Body of pancreas (tissue), 4 donors: ENCODE measurements at regions not wholly inside any gene's neighbourhood (a gene's known extent, or its start where the extent isn't known, plus 50 kb on each side); places are given as distances from the start of the nearest gene placed in this dataset.

Experiments
- ATAC-seq: fragments of 150-250 bp; one replicate; pipeline ENCODE4 v1.9.1; 2016
- DNase-seq, 4 donors: peaks; one replicate each; pipeline ENCODE4 v3.0.0-alpha.2; 2019
- H3K27ac ChIP-seq, 4 donors: fragments of 200-600 bp; sonication (generic); 1 replicate in 3 of 4; 2 replicates in 1 of 4; pipeline versions ENCODE4 v1.5.1 to v1.6.1; 2016 to 2019; ENCODE audit warnings: mild to moderate bottlenecking in 1 of 4, mixed read lengths in 1 of 4, moderate library complexity in 1 of 4
- H3K27me3 ChIP-seq, 2 donors: fragments of 200-600 bp; sonication (generic); one replicate each; pipeline ENCODE4 v1.6.0; 2016; ENCODE audit warnings: mild to moderate bottlenecking in 1 of 2
- H3K36me3 ChIP-seq, 2 donors: fragments of 200-600 bp; sonication (generic); replicated peaks in 1 of 2; 2 replicates each; pipeline ENCODE4 v1.5.1; 2016; ENCODE audit warnings: low read depth in 2 of 2; ENCODE audit not compliant: insufficient read depth in 1 of 2
- H3K4me1 ChIP-seq: fragments of 200-600 bp; sonication (generic); one replicate; pipeline ENCODE4 v1.6.0; 2016
- H3K4me3 ChIP-seq, 2 donors: fragments of 200-600 bp; sonication (generic); 1 replicate in 1 of 2; 2 replicates in 1 of 2; pipeline ENCODE4 v1.5.1; 2016 to 2019
- H3K9me3 ChIP-seq, 3 donors: fragments of 200-600 bp; sonication (generic); 1 replicate in 2 of 3; 2 replicates in 1 of 3; pipeline ENCODE4 v1.5.1; 2016
- POLR2A ChIP-seq, 3 donors: fragments of 450-650 bp; IDR thresholded peaks; one replicate each; pipeline ENCODE4 v1.6.1; 2016; ENCODE audit warnings: antibody characterized with exemption in 3 of 3, mild to moderate bottlenecking in 2 of 3
- WGBS, 2 donors: methylation state at CpG; one replicate each; pipeline ENCODE4 v1.1.5; 2017; 5-methylcytosine and 5-hydroxymethylcytosine counted together
- intact Hi-C: fragments of 100-400 bp; cut with DNase I; formaldehyde crosslinking; loops from one replicate; pipeline ENCODE4 v1.15.1; 2023
- TF ChIP-seq, protein P1 (sequence below), 7 experiments: fragments of 450-650 bp in 4 of 7; fragments of 200-600 bp in 3 of 7; sonication (generic) in 3 of 7; IDR thresholded peaks; one replicate each; pipeline ENCODE4 v1.5.1; 2016 to 2019; ENCODE audit warnings: antibody characterized with exemption in 7 of 7

GRCh38 chr5:72602696-72603685 is 95.8 kb upstream of the ZNF366 start:
- intact Hi-C loops: no loop called here
- WGBS, 2 donors: 65 to 71% methylated on average over 6 of the region's 6 CpGs
- TF ChIP-seq POLR2A (IDR thresholded peaks at IDR 0.05): no peak
- TF ChIP-seq, protein P1, sequence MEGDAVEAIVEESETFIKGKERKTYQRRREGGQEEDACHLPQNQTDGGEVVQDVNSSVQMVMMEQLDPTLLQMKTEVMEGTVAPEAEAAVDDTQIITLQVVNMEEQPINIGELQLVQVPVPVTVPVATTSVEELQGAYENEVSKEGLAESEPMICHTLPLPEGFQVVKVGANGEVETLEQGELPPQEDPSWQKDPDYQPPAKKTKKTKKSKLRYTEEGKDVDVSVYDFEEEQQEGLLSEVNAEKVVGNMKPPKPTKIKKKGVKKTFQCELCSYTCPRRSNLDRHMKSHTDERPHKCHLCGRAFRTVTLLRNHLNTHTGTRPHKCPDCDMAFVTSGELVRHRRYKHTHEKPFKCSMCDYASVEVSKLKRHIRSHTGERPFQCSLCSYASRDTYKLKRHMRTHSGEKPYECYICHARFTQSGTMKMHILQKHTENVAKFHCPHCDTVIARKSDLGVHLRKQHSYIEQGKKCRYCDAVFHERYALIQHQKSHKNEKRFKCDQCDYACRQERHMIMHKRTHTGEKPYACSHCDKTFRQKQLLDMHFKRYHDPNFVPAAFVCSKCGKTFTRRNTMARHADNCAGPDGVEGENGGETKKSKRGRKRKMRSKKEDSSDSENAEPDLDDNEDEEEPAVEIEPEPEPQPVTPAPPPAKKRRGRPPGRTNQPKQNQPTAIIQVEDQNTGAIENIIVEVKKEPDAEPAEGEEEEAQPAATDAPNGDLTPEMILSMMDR (IDR thresholded peaks at IDR 0.05): no peak
- H3K36me3 ChIP-seq: no peaks in the 10 kb centered on the region
- DNase-seq (no peak), ATAC-seq (no peak)
- H3K4me3 ChIP-seq: no peak overlapping the region
- peaks cover under 1% of the 10 kb centered on the region for H3K4me1 ChIP-seq
- no peaks in the 10 kb centered on the region for H3K9me3 ChIP-seq
- no peak overlapping the region for H3K27ac ChIP-seq
- H3K27me3 ChIP-seq: no peaks in the 10 kb centered on the region

DNA sequence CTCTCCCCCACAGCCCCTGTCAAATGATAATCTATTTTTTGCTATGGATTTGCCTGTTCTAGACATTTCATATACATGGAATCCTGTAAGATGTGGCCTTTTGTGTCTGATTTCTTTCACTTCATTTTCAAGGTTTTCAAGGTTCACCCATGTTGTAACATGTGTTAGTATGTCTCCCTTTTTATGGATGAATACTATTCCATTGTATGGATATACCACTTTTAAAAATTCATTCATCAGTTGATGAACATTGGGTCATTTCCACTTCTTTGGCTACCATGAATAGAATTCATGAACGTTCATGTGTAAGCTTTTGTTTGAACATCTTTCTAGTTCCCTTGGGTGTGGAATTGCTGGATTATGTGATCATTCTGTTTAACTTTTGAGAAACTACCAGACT is 94.7 kb upstream of the ZNF366 start:
- Histone ChIP-seq H3K36me3 (no peaks in the 10 kb centered on the region), H3K4me1 (peaks cover 12% of the 10 kb centered on the region), H3K27me3 (no peaks in the 10 kb centered on the region), H3K27ac (no peak overlapping the region), H3K9me3 (no peaks in the 10 kb centered on the region), H3K4me3 (no peak overlapping the region)
- ATAC-seq: no peak
- WGBS, 2 donors: 70 to 81% methylated on average over 1 of the region's 1 CpG
- TF ChIP-seq, protein P1 (IDR thresholded peaks at IDR 0.05): no peak
- no peak for TF ChIP-seq POLR2A (IDR thresholded peaks at IDR 0.05)
- no peak for DNase-seq
- intact Hi-C loops: no loop called here

DNA sequence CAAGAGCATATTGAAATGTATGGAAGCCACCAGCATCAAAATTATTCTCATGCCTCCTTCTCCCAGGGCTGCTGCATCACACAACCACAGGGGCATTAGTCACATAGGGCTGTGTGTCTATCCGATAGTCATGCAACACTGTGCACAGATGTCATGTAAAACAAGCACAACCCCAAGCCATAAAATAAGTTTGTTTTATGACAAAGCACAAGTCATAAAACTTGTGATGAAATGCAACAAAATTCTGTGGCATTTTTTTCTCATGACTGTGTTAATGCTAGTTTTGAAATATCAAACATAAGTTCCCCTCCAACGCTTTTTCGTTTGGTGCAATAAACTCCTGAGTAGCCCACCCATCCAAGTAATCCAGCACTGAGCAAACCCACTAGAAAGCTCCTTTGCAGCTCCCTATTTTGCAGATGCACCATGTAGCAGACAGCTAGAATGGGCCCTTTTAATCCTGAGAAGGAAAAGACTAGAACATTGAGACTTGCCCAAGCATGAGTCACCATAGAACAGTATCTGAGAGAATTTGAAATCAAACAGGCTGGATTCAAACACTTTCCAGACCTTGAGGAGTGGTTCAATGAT is 93.3 kb upstream of the ZNF366 start:
- Histone ChIP-seq H3K36me3 (no peaks in the 10 kb centered on the region), H3K4me3 (no peak overlapping the region), H3K4me1 (peaks cover 15% of the 10 kb centered on the region), H3K27me3 (no peaks in the 10 kb centered on the region), H3K9me3 (no peaks in the 10 kb centered on the region), H3K27ac (peak overlapping the region in 1 of 4 donors; percentile 44)
- WGBS, 2 donors: 74 to 87% methylated on average over 3 of the region's 3 CpGs
- no peak for DNase-seq
- intact Hi-C loops: no loop called here
- no peak for TF ChIP-seq POLR2A (IDR thresholded peaks at IDR 0.05)
- TF ChIP-seq, protein P1 (IDR thresholded peaks at IDR 0.05): no peak
- ATAC-seq: no peak

- Histone ChIP-seq H3K27ac (peak overlapping the region in 1 of 4 donors; percentile 44), H3K9me3 (no peaks in the 10 kb centered on the region), H3K27me3 (no peaks in the 10 kb centered on the region), H3K4me3 (no peak overlapping the region), H3K36me3 (no peaks in the 10 kb centered on the region), H3K4me1 (peaks cover 15% of the 10 kb centered on the region)
- intact Hi-C loops: no loop called here
- ATAC-seq (no peak), DNase-seq (no peak)
- TF ChIP-seq, protein P1 (IDR thresholded peaks at IDR 0.05): no peak
- TF ChIP-seq POLR2A (IDR thresholded peaks at IDR 0.05): no peak
- WGBS, 2 donors: 81 to 88% methylated on average over 5 of the region's 5 CpGs
These were observed 92.5 kb upstream of the ZNF366 start for GRCh38 chr5:72599519-72600370.
